Fibroblast of pulmonary artery (primary cell): ENCODE measurements at regions not wholly inside any gene's neighbourhood (a gene's known extent, or its start where the extent isn't known, plus 50 kb on each side); places are given as distances from the start of the nearest gene placed in this dataset.

Experiments used
- DNase-seq: peaks from one replicate; pipeline ENCODE4 v3.0.0-alpha.2; 2010; ENCODE audit warnings: low read depth
- H3K4me3 ChIP-seq: replicated peaks from 2 replicates; pipeline ENCODE4 v1.5.1; 2011; ENCODE audit warnings: low read depth, mild to moderate bottlenecking, control low read depth, low read length, moderate library complexity
- TF ChIP-seq, protein P1 (sequence below): IDR thresholded peaks from 2 replicates; pipeline ENCODE4 v1.5.1; 2011; ENCODE audit warnings: mild to moderate bottlenecking, control low read depth, low read length, inconsistent platforms; ENCODE audit errors: missing control alignments

DNA sequence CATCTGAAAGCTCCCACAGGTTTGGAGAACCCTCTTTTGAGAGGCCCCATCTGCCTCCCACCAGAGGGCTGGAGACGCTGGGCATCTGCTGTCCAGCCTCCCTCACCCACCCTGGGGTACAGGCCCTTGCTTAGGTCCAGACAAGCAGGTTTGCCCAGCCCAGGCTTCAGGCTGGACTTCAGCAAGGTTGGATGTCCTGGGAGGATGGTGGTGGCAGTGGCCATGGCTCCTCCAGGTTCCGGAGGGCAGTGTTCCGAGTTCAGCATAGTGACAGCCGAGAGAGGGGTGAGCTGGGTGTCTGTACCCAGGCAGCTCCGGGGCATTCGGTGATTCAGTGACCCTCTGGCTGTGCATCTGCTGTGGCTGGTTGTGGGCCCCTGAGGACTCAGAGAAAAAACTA, 58.2 kb upstream of the HDAC4 start:
- TF ChIP-seq, protein P1, sequence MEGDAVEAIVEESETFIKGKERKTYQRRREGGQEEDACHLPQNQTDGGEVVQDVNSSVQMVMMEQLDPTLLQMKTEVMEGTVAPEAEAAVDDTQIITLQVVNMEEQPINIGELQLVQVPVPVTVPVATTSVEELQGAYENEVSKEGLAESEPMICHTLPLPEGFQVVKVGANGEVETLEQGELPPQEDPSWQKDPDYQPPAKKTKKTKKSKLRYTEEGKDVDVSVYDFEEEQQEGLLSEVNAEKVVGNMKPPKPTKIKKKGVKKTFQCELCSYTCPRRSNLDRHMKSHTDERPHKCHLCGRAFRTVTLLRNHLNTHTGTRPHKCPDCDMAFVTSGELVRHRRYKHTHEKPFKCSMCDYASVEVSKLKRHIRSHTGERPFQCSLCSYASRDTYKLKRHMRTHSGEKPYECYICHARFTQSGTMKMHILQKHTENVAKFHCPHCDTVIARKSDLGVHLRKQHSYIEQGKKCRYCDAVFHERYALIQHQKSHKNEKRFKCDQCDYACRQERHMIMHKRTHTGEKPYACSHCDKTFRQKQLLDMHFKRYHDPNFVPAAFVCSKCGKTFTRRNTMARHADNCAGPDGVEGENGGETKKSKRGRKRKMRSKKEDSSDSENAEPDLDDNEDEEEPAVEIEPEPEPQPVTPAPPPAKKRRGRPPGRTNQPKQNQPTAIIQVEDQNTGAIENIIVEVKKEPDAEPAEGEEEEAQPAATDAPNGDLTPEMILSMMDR = no peak
- DNase-seq = no peak
- no peak overlapping the region for H3K4me3 ChIP-seq

DNA sequence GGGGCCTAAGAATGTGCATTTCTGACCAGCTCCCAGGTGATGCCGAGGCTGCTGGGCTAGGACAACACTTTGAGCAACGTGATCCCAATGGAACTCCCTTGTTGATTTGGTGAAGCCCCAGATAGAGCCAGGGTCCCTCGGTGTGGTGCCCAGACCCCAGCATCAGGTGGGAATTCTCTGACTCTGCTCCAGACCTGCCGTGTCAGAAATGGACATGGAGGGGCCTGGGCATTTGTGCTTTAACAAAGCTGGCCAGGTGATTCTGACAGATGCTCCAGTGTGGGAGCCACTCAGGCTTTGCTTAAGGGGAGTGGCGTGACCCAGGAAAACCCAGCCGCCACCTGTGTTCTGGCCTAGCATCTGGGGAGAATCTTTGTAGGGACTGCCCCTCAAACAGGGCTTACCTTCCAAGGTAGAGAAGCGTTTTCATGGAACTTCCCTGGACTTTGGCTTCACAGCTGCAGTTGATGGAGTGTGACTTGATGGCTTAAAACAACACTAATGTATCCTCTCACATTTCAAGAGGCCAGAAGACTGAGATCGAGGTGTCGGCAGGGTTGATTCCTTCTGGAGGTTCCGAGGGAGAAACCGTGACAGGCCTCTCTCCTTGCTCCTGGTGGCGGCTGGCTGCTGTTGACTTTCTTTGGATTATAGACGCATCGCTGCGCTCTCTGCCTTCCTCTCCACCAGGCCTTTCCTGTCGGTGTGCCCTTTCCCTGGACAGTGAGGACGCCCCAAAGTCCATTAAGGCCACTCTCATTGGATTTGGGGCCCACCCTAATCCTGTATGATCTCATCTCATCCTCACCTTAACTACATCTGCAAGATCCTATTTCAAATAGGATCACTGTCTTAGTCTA, 57.0 kb upstream of the HDAC4 start:
- TF ChIP-seq, protein P1 = no peak
- H3K4me3 ChIP-seq = no peak overlapping the region
- no peak for DNase-seq

DNA sequence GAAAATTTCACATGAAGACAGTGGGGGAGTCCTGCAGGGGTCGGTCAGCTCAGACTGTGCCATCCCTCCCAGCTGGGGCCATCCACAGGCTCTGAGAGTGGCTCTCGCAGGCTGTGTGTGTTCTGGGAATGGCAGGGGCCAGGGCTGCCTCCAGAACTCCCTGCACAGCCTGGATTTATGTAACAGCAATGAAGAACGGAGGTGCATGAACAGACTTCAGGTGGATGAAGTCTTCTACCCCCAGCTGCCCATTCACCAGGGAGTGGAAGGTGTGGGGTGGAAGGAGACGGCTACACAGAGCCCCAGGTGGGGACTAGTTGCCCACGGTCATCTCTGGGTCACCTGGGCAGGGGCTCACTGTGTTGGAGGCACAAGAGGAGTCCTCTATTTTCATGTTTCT, 56.1 kb upstream of the HDAC4 start:
- DNase-seq = no peak
- TF ChIP-seq, protein P1 = no peak
- H3K4me3 ChIP-seq = no peak overlapping the region

DNA sequence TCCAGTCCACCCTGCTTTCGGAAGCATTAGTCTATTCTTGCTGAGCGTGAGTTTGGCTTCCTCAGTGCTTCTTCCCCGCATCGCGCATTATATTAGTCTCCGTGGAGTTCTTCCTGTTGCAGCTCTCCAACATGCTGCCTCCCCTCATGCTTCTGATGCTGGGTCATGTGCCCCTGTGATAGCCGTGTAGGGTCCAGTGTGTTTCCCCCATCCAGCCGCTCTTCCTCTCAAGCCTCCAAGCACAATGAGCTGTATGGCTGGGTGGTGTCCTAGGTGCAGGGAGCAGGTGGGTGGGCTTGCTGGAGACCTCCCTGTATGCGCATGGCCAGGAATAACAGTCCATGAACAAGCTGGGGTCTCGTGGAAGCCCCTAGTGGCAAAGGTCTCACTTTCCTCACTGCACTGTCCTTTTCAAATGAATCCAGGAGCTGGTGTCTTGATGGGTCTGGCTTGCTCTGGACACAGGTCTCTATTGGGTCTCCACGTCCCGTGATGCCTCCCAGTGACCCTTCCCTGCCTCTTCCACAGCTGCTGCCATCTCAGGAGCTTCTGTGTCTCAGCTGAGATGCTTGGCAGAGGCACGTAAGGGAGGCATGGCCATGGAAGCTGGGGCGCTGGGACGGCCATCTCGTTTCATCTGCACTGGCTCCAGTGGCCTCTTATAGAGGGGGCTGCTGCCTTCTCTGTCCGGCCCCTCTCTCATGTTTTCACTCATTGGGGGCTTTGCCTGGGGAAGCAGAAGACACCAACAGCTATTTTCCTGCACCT, 54.8 kb upstream of the HDAC4 start:
- TF ChIP-seq, protein P1 = no peak
- no peak for DNase-seq
- H3K4me3 ChIP-seq = no peak overlapping the region

DNA sequence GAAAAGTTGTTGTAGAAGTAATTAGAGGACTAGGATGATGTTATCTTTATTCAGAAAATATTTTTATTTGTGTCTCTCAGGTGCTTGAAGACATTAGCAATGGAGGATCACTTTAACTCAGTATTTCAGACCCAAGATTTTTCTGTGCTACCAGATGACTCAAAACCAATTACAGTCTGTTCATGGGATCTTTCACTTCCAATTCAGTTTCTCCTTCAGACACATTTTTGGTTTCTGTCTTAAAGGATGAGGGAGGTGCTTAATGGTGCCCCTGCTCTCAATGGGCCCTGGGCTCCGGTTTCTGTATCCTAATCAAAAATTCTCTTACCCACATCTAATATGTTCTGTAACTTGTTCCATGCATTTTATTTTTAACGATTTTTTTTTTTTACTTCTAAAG, 53.7 kb upstream of the HDAC4 start:
- TF ChIP-seq, protein P1 = no peak
- DNase-seq = no peak
- no peak overlapping the region for H3K4me3 ChIP-seq
